HG02840 (cell line): ENCODE measurements at regions not wholly inside any gene's neighbourhood (a gene's known extent, or its start where the extent isn't known, plus 50 kb on each side); places are given as distances from the start of the nearest gene placed in this dataset.

Experiments
- ATAC-seq: cut with Tn5 transposase; IDR thresholded peaks from one replicate; pipeline ENCODE4 v1.9.1; 2021; ENCODE audit warnings: mild to moderate bottlenecking, moderate library complexity, moderate number of reproducible peaks; ENCODE audit not compliant: unreplicated experiment, low FRiP score

DNA sequence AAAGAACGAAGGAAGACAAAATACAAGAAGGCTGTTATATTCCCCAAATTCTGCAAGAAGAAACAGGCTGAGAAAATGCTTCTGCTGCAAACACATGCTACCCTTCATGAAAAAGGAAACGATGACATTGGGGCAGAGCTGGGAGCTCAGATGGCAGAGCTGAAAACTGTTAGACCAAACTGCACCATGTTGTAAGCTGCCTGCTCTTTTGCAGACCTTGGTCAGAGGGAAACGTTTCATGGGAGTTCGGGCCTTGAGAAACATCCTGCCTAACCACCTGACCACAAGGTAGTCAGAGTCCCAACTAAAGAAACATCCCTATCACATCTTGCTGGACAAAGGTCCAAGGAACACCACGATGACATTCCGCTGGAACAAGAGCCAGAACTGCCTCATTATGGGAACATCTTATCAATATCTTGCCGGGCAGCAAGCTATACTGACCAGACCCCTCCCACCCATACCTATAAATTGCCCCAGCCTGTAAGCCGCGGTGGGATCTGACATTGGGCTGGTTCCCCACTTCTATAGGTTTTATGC, 110.7 kb upstream of the CTSC start:
- no peak for ATAC-seq

DNA sequence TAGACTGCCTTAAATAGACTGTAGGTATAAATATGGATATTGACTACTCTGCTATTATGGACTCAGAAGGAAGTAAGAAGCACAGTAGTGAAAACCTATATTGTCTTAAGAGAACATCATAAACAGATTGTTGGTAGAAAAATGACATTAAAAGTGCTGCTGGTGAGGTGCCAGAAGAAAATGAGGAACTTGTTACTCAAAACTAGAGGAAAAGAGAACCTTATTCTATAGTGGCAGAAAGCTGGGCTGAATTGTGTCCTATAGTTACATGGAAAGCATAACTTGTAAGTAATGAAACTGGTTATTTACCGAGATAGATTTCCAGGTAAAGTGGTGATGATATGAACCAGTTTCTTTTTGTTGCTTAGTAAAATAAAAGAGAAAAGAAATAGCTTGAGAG, 109.7 kb upstream of the CTSC start:
- no peak for ATAC-seq

DNA sequence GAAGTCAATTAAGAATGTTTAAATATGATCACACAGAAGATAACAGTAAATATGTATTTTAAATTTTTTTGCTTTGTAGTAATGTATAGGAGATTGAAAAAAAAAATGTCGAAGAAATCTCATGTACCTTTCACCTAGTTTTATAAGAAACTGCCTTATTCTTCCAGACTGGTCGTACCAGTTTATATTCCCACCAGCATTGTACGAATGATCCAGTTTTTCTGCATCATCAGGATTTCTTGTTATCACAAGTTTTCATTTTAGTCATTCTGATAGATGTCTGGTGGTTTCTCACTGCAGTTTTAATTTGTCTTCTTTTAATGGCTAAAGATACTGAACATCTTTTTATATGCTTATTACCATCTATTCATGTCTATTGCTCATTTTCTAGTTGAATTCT, 101.8 kb upstream of the CTSC start:
- no peak for ATAC-seq

DNA sequence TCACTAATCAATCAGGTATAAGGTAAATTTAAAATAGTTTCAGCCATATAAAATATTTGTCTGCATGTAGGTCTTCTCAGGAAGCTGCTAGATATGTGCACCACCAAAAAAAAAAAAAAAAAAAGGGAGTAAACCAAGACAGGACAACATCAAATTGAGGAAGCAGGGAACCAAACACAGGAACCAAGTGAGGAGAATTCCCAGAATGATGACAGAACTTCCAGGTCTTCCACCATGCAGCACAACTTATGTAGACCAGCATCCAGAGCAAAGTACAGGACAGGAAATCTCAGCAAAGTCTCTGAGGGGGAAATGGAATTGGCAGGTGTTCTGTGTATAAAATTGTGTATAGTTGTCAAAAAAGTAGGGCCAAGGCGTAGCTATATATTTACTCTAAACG, 101.2 kb upstream of the CTSC start:
- ATAC-seq = no peak

DNA sequence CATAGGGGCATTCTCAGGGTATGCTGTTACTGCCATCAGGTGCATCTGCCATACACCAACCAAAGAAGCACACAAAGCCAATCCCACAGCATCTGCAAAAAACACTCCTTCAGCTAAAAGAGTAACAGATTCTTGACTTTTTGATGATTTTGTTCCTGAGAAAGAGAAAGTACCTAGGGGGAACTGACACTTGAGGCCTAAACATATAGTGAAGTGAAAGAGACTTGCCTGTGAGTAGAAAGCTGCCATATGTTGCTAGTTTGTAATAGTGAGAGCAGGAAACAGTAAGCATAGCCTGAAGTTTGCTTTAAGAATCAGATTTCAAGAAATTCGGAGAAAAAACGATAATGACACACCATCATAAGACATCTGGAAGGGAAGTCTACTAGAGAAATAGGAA, 97.9 kb upstream of the CTSC start:
- ATAC-seq = peak; percentile 98

DNA sequence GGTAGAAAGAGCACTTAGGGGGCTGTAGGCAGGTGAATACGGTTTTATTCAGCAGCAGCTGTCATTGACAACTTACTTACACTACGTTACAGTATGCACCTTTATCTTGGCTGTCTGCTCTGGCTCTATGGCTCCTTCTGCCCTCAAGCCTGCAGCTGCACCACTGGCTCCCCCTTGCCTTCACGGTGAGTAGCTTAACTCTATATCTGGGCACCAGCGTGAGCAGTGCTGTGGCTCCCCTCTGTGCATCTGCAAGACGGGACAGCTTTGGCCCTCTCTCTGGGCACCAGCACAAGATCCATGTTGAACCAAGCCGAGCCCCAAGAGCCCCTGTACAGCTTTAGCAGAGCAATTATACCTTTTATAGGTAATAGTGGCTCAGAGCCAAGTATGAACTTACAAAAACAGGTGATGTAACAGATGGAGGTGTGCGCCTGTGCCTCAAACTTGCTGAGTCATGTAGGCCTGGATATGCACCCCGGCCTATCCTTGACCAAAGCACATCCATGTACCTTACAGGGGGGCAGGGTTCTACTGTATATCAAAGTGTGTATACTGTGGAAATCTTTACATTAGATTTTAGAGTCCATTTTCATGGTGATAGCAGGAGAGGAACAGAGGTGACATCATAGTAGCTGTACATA, 96.9 kb upstream of the CTSC start:
- no peak for ATAC-seq

DNA sequence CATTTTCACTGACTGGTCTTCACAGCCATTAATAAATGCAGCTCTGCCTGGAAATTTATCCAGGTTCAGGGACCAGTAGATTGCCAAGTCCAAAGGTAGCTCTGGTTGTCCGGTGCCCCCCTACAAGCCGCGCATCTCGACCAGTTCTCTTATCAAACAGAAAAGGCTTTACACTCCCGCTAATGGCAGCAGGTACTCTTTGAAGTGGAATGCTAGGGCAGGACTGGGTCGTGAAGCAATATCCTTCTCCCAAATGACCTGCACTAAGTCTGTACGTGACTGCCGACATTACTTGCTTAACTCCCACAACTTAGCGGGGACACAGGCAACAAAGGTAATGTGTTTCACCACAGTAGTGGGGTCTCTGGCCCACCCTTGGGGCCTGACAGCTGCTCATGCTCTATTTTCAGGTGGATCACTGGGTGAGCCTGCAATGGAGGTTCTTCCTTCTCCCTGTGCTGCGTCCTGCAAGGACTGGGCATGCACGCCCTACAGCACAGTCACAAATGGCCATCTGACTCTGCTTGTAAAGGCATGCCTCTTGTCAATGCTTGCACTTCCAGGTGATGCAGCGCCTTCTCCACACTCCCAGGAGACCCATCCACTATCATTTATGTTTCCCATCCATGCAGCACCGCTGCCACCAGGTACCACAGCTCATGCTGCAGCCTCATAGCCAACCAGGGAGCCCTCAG, 96.1 kb upstream of the CTSC start:
- no peak for ATAC-seq

DNA sequence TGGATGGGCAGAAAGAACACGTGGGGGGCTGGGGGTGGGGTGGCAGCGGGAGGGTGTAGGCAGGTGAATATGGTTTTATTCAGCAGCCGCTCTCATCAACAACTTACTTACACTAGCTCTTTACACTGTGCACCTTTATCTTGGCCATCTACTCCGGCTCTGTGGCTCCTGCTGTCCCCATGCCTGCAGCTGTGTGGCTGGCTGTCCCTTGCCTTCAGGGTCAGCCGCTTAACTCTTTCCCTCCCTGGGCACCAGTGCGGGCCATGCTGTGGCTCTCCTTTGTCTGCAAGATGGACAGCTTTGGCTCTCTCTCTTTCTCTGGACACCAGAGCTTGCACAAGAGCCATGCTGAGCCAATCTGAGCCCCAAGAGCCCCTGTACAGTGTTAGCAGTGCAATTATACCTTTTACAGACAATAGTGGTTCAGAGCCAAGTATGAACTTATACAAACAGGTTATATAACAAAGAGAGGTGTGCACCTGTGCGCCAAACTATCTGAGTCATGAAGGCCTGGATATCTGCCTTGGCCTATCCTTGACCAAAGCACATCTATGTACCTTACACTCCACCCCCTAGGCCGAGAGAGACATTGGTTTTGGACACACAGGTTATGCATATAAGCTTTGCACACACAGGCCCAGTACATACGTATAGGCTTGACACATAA, 94.3 kb upstream of the CTSC start:
- no peak for ATAC-seq

DNA sequence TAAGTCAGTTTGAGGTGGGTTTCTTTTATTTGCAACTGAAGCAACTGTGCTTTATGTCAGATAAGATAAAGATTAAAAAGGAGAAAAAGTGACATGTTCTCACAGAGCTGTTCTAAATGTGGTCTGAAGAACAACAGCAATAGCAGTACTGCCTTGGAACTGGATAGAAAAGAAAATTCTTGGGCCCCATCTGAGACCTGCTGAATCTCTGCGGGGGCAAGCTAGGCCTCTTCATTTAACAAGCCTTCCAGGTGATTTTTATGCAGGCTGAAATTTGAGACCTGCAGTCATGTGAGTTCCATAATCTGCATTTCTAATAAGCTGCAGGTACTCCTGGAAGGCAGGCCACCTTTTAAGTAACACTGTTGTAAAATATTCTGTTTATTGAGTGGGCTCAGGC, 91.4 kb upstream of the CTSC start:
- no peak for ATAC-seq

DNA sequence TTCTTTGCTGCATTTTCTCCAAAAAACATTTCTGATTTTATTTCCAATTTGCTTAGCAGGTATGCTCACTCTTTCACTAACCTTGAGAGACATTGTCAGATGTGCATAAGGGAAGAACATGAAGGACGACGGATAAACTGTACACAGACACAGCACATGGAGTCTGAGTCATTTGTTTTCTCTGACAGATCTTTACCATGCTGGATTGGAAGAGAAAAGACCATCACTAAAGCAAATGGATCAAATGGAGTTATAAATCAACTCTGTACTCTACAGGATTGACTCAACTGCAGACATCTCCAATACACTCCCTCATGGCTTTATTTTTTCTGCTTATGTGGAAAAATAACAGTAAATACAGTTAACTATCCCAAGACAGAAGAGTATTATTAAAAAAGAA, 90.2 kb upstream of the CTSC start:
- no peak for ATAC-seq

DNA sequence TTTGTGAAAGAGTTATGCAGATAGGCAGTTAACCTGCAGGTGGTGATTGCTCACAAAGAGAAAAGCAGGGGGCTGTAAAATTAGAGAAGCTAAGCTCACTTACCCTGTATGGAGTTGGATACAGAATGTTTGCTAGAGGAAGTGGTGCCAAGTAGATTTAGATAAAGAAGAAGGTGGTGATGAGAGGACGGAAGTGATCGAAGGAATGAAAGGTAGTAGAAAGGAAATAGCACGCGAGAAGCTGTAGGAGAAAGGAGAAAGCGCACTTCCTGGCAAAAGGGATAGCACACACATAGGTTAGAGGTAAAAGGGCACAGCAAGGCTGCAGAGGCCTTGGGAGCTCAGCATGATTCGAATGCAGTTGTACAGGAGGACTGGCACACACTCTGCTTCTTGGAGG, 87.3 kb upstream of the CTSC start:
- ATAC-seq = no peak

DNA sequence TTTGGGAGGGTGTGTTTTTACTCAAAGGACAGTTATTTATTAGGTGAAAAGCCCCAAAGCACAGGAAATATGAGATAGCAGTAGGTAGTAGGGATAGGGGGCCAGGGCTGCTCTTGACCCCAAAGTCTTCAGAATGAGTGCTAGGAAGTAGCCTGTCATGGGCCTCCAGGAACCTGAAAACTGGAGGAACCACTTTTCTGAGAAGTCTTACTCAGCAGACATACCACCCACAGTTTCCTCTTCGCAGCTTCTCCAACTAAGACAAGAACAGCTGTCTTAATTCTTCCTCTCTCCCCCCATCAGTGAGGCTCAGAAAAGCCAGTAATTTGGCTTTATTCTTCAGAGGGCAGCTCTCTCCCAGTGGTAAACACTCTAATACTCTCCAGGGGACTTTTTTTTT, 84.0 kb upstream of the CTSC start:
- peak; percentile 85 for ATAC-seq

DNA sequence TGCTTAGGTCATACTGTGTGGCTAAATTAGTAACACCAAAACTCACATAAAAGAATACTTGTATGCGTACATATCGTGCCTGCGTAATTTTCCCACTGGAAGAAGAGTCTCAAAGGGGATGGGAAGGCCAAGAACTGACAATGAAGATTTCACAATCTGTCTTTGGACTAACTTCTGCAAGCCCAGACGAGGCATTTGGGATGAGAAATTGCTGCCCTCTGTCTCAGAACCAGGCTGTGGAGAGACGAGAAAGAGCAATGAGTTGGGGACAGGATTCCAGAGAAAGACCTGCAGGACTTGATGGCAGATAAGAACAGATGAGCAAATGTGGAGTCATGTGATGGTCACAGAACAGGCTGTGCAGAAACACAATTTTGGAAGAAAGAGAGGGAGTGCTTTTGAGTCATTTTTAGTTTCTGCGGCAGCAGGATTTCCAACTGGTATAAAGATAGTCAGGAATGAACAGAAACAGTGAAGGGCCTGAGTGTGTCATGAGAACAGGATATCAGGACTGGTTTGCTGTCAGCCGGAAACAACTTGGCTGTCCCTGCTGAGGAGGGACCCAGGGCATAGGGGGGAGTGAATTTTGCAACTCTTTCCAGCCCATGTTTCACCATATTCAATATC, 82.7 kb upstream of the CTSC start:
- no peak for ATAC-seq

DNA sequence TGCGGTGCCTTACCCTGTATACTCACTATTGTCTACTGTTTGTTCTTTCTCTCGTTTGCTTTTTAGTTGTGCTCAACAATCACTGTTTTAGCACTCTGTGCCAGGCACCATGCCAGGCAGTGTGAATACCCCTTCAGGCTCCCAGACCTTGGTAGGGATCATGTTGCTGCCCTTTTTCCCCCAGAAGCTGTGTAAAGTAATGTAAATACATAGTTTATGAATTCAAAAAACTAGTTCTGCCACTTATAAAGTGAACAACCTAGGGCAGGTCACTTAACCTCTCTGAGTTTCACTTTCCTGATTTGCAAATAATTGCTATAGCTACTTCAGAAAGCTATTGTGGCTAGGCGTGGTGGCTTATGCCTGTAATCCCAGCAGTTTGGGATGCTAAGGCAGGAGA, 81.0 kb upstream of the CTSC start:
- no peak for ATAC-seq

DNA sequence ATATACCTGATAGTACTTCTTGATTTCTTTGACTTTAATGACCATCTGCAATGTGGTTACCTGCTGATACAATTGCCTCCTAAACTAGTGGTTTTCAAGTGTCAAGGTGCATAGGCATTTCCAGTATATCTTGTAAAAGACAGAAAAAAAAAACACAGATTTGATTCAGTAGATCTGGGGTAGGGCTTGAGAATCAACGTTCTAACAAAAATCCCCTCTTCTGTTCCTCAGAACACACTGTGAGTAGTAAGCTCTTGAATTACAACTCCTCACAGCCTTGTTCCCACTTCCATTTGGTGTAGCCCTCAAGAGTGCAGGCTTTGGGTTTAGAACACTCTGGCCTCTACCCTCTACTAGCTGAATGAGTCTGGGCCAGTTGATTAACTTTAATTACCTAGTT, 78.0 kb upstream of the CTSC start:
- no peak for ATAC-seq

DNA sequence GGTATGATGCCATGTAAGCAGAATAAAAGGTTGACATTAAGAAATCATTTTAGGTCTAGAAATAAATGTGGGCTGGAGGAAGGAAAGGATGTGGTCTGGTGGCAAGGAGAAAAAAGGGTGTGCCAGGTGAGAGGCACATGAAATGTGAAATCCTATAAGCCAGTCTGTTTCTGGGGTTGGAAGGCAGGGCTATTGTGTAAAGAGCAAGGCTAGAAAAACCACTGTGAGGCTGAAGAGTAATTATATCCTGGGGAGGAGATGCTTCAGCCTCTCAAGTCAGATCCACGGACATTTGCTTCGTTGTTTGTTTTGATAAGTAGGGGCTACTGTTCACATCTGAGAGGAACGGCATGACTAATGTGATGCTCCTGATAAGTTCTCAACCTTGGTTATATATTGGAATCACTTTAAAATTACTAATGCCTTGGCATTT, 77.5 kb upstream of the CTSC start:
- no peak for ATAC-seq

DNA sequence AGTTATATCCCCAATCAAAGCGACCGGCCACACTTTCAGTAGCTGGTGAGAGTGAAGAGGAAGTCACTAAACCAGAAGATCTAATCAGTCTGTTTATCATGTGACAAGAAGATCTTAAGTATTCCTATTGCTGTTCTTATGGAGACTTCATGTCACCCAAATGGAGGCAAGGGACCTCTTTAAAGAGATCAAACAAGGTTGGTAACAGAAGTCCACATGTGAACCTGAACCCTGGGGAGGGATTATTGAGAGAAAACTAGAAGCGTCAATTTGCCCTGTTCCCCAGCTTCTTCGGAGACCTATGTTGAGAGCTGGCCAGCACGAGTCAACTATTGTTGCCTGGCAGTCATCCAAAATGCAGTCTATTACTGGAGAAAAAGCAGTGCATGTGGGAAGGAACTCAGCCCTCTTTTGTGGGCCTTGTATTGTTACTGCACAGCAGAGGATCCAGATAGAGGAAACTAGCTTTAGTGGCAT, 76.9 kb upstream of the CTSC start:
- ATAC-seq = no peak

DNA sequence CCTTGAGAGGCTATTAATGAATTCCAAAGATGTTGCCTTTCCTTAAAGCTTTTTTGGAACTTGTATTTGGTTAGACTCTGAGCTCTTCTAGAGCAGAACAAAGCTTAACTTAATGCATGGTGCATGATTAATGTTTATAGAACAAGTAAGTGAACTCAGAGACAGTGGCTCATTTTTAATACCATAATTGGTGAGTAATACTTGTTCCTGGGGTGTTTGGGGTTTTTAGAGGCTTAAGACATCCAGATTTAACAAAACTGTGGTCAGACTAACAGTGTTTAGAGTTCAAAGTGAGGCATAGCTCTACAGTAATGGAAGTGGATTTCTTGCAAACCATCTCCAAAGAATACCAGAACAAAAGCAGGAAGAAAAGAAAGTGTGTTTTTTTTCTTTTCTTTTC, 73.7 kb upstream of the CTSC start:
- no peak for ATAC-seq

DNA sequence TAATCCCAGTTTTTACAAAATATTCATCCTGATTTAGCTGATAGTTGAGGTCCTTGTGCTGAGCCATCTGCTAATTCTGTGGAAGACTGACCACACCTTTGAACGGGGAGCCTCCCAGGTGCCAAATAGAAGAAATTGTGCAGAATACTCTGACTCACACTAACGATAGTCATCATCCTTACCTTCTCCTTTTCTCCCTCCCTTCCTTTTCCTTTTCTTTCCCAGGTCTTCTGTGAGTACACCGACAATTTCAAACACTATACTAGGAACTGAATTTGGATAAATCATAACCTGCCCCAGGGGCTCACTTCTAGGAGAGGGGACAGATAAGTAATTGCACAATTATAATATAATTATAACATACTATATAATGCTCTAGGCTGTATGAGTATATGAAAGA, 73.1 kb upstream of the CTSC start:
- no peak for ATAC-seq

DNA sequence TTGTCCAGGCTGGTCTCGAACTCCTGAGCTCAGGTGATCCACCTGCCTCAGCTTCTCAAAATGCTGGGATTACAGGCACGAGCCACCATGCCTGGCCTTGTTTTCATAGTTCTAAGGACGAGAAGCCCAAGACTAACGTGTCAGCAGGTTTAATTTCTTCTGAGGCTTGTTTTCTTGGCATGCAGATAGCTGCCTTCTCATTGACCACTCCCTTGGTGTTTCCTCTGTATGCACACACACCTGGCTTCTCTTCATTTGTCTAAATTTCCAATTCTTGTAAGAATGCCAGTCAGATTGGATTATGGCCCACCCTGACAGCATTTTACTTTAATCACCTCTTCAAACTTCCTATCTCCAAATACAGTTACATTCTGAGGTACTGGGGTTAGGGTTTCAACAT, 72.5 kb upstream of the CTSC start:
- no peak for ATAC-seq

DNA sequence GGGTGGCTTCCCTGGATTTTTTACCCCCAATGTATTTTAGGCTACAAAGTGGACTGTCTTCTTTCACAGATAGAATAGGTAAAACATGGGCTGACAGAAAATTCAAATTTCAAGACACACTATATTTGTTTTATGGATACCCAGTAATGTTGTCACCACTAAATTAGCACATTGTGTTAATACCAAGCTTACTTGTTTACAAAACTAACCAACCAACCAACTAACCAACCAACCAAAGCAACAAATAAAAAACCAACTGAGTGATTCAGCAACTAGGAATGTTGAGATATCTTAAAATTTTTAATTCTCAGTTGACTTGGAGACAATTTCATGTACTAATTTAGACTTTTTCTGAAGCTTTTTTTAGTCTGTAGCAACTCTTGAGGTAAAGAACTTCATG, 69.3 kb upstream of the CTSC start:
- ATAC-seq = no peak
